ENCODE measurements at regions not wholly inside any gene's neighbourhood (a gene's known extent, or its start where the extent isn't known, plus 50 kb on each side); places are given as distances from the start of the nearest gene placed in this dataset.

DNA sequence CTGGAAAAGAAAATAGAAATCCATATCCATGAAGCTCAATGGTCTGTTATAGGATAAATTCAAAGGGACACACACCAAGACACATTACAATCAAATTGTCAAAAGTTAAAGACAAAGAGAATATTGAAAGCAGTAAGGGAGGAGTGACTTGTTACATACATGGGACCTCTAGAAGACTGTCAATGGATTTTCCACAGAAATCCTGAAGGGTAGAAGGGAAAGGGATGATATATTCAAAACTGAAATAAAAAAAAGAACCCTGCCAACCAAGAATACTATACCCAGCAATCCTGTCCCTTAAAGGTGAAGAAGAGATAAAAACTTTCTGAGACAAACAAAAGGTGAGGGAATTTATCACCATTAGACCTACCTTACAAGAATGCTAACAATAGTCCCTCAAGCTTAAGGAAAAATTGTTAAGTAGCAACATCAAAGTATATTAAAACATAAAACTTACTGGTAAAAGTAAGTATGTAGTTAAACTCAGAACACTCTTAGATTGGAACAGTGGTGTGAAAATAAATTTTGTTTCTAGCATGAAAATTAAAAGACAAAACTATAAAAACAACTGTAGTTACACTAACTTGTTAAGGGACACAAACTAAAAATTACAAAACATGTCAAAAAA is 103.2 kb upstream of the APP start:
- TF ChIP-seq CTCF (IDR thresholded peaks at IDR 0.05; ENCODE audit: borderline replicate concordance, extremely low read depth, low read length, poor library complexity, severe bottlenecking) (no peak), EZH2 (IDR thresholded peaks at IDR 0.05; ENCODE audit: borderline replicate concordance, low read depth, low read length, severe bottlenecking) (no peak)

All from DND-41 (cell line).